GM21717 (cell line): ENCODE measurements at regions not wholly inside any gene's neighbourhood (a gene's known extent, or its start where the extent isn't known, plus 50 kb on each side); places are given as distances from the start of the nearest gene placed in this dataset.

ENCODE experiments used
- ATAC-seq: cut with Tn5 transposase; IDR thresholded peaks from one replicate; pipeline ENCODE4 v1.9.1; 2021; ENCODE audit warnings: mild to moderate bottlenecking, moderate library complexity; ENCODE audit not compliant: unreplicated experiment

DNA sequence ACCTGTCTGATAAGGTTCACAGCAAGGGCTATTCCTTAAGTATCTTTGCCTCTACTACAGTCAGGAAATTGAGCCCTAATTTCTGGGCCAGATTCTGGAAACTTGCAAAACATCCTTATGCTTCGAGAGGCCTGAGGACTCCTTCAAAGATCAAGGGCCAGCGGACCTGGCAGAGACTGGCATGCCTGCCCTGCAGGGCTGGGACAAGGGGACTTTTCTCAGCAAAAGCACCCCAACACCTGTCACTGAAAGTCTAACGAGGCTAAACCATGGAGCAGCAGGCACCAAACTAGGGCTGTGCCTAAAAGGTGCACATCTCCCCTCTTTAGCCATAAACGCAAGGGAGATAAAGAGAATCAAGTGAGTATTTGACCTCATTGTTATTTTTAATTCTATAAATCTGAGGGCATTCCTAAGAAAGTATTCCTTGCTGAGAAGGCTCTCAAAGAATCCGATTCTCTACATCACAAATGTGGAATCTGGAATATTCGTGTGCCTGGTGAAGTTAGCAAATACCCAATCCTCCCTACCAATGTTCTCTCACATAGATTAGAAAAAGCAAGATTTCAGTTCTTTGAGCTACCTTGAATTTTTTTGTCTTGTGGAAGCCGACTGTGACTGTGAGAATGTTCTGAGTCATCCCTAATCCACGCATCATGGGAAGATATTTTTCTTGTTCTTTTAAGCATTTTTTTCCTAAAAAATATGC, 328.2 kb upstream of the NOVA1 start:
- no peak for ATAC-seq

DNA sequence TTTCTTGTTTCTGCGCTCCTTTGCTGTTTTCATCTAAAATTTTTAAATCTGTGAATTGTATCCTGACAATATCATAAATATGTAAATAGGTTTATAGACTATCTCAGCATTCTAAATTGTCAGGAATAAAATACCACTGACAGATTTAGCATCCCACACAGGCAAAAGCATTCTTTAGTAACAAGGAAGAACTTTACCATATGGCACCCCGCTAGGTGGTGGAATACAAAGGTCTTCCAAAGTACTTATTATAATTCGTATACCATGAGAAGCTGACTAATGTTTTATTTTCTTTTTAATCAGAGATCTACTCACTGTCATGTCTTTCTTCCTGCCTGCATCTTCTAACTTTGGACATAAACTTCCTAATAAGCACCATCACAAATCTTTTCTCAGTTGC, 328.8 kb upstream of the NOVA1 start:
- ATAC-seq, result no peak

- no peak for ATAC-seq
Observed at GRCh38 chr14:26928019-26928418, 330.2 kb upstream of the NOVA1 start.

GRCh38 chr14:26929361-26929760, 331.5 kb upstream of the NOVA1 start:
- ATAC-seq, result no peak

GRCh38 chr14:26930576-26930975, 332.7 kb upstream of the NOVA1 start:
- no peak for ATAC-seq

- ATAC-seq, result no peak
Observed at GRCh38 chr14:26932606-26933005, 334.8 kb upstream of the NOVA1 start.

DNA sequence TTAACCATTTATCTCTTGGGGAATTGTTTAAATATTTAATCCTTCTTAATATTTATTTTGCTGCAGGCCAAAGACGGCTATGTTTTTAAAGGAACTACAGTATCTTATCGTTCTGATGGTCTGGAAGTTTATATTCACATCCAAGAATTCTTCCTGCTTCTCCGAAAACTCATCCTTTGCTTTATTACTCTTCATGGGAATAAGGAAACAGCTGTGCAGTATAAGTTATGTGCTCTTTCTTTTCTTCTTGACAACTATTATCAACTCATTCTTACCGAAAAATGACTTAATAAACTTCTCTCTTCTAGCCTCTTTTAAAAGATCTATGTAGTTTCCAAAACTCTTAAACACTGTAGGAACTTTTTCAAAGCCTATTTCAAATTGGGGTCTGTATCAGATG, 335.6 kb upstream of the NOVA1 start:
- no peak for ATAC-seq

GRCh38 chr14:26934151-26934550, 336.3 kb upstream of the NOVA1 start:
- ATAC-seq, result no peak

- ATAC-seq, result no peak
Observed at GRCh38 chr14:26935733-26936132, 337.9 kb upstream of the NOVA1 start.

DNA sequence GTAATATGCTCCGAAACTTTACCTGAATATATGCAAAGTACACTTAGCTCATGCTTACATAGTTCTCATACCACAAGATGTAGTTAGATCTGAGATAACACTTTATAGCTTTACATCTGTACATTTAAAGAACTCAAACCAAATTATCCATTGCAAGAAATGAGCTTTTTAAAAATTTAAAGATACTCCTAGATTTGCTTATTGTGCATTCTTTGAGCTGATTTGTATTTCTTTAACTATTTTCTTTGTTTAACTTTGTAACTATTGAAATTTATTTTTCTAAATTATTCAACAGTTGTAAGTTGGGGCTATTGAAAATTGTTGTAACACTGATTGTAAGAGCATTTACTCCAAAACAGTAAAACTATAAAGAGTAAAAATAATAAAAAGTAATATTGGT, 340.2 kb upstream of the NOVA1 start:
- ATAC-seq, result no peak

DNA sequence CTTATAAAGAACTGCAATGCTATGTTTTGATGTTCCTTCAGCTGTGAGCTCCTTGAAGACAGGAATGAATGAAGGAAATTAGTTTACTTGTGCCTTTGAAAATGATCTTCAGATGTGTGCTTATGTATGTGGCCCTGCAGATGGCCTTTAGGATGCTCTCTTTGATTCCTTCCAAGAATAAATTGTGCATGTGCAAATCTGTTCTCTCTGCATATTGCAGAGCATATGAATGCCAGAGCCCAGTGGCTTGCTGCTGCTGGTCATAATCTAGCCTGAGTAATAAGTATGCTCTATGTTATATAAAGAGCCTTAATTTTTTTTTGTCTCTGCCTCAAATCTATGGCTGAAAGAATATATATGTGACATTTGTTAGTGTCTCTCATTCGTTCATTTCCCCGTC, 341.9 kb upstream of the NOVA1 start:
- ATAC-seq, result no peak

- no peak for ATAC-seq
Observed at GRCh38 chr14:26941521-26941920, 343.7 kb upstream of the NOVA1 start.

GRCh38 chr14:26947265-26947664, 349.4 kb upstream of the NOVA1 start:
- ATAC-seq, result no peak

GRCh38 chr14:26959437-26959836, 361.6 kb upstream of the NOVA1 start:
- no peak for ATAC-seq

GRCh38 chr14:26959972-26960660, 362.3 kb upstream of the NOVA1 start:
- no peak for ATAC-seq

- ATAC-seq, result no peak
Observed at GRCh38 chr14:26963711-26964110, 365.9 kb upstream of the NOVA1 start.

- no peak for ATAC-seq
Observed at GRCh38 chr14:26965490-26965889, 367.7 kb upstream of the NOVA1 start.

GRCh38 chr14:26966908-26967307, 369.1 kb upstream of the NOVA1 start:
- no peak for ATAC-seq

DNA sequence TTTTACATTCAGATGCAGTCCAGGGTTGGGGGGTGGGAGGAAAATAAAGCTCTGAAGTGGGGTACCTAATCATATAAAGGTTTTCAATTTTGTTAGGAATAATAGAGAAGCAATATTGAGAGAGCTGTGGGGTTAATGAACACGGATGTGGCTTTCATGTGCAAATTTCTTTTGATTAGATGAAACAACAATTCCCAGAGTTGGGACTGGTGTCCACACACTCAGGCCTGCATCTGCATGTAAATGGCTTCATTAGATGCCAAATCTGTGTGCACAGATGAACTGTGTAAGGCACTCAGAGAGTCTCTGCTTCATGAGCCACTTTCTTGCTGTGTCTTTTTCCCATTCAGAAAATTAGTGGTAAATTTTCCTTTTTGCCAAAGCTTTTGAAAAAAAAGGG, 377.1 kb upstream of the NOVA1 start:
- ATAC-seq, result no peak

GRCh38 chr14:26982071-26982470, 384.2 kb upstream of the NOVA1 start:
- ATAC-seq, result no peak

GRCh38 chr14:26984311-26985177, 386.7 kb upstream of the NOVA1 start:
- ATAC-seq, result peak; percentile 49
